WTC11 (cell line): ENCODE measurements at regions not wholly inside any gene's neighbourhood (a gene's known extent, or its start where the extent isn't known, plus 50 kb on each side); places are given as distances from the start of the nearest gene placed in this dataset.

Experiments used
- ATAC-seq: fragments of 200-7000 bp; cut with Tn5 transposase; 2 replicates; pipeline ENCODE4 v1.10.0; 2021; ENCODE audit warnings: mild to moderate bottlenecking, moderate library complexity
- CTCF ChIA-PET: fragments of 300-600 bp; sonication (Branson Sonifier 250); formaldehyde crosslinking; loops from one replicate; lab custom pipeline; 2021; ENCODE audit warnings: antibody characterized with exemption; lab: Charles Lee
- POLR2A ChIA-PET: fragments of 350-600 bp; sonication (Branson Sonifier 250); formaldehyde crosslinking; loops from one replicate; lab custom pipeline; 2021; ENCODE audit warnings: antibody characterized with exemption; lab: Charles Lee
- DNase-seq: peaks from one replicate; pipeline ENCODE4 v3.0.0; 2021; ENCODE audit warnings: low spot score
- H3K27ac Mint-ChIP-seq: 2 replicates; pipeline ENCODE4 v1.8.0; 2021; ENCODE audit warnings: mixed read lengths
- H3K27me3 Mint-ChIP-seq: 2 replicates; pipeline ENCODE4 v1.8.0; 2021; ENCODE audit warnings: low read depth, mild to moderate bottlenecking, moderate library complexity, mixed read lengths
- H3K36me3 Mint-ChIP-seq: 2 replicates; pipeline ENCODE4 v1.8.0; 2021; ENCODE audit warnings: mixed read lengths
- H3K4me1 Mint-ChIP-seq: 2 replicates; pipeline ENCODE4 v1.8.0; 2022; ENCODE audit warnings: mixed read lengths
- H3K4me3 Mint-ChIP-seq: 2 replicates; pipeline ENCODE4 v1.8.0; 2021; ENCODE audit warnings: mild to moderate bottlenecking, moderate library complexity, mixed read lengths
- H3K9me3 Mint-ChIP-seq: 2 replicates; pipeline ENCODE4 v1.8.0; 2021; ENCODE audit warnings: mixed read lengths
- JAZF1 ChIP-seq: fragments of 250-450 bp; sonication (Bioruptor Pico); IDR thresholded peaks from 2 replicates; pipeline ENCODE4 v1.9.0; 2021; ENCODE audit warnings: moderate library complexity, mild to moderate bottlenecking, inconsistent platforms
- MYBL2 ChIP-seq: sonication (generic); formaldehyde crosslinking; IDR thresholded peaks from 2 replicates; pipeline ENCODE4 v1.8.1; 2023; ENCODE audit warnings: mild to moderate bottlenecking, moderate library complexity, missing genetic modification reagents
- NFE2L1 ChIP-seq: sonication (generic); formaldehyde crosslinking; IDR thresholded peaks from 2 replicates; pipeline ENCODE4 v1.8.1; 2023; ENCODE audit warnings: missing genetic modification reagents
- OVOL2 ChIP-seq: fragments of 250-450 bp; sonication (Bioruptor Pico); IDR thresholded peaks from 2 replicates; pipeline ENCODE4 v1.9.0; 2021; ENCODE audit warnings: mild to moderate bottlenecking, borderline replicate concordance
- RORB ChIP-seq: fragments of 250-450 bp; sonication (Bioruptor Pico); IDR thresholded peaks from 2 replicates; pipeline ENCODE4 v1.9.0; 2021; ENCODE audit warnings: mild to moderate bottlenecking
- SMAD4 ChIP-seq: sonication (generic); formaldehyde crosslinking; IDR thresholded peaks from 2 replicates; pipeline ENCODE4 v1.8.0; 2022; ENCODE audit warnings: mild to moderate bottlenecking, missing genetic modification reagents
- SOX15 ChIP-seq: fragments of 250-450 bp; sonication (Bioruptor Pico); IDR thresholded peaks from 2 replicates; pipeline ENCODE4 v1.9.0; 2021; ENCODE audit warnings: mild to moderate bottlenecking
- TCF7 ChIP-seq: sonication (generic); formaldehyde crosslinking; IDR thresholded peaks from 2 replicates; pipeline ENCODE4 v1.8.0; 2022; ENCODE audit warnings: mild to moderate bottlenecking, low read depth, missing genetic modification reagents, moderate library complexity
- TEAD1 ChIP-seq: sonication (generic); formaldehyde crosslinking; IDR thresholded peaks from 2 replicates; pipeline ENCODE4 v1.8.0; 2022; ENCODE audit warnings: mild to moderate bottlenecking, missing genetic modification reagents
- TP53 ChIP-seq: sonication (generic); formaldehyde crosslinking; IDR thresholded peaks from 2 replicates; pipeline ENCODE4 v1.8.1; 2023; ENCODE audit warnings: mild to moderate bottlenecking, missing genetic modification reagents
- ZNF396 ChIP-seq: fragments of 250-450 bp; sonication (Bioruptor Pico); IDR thresholded peaks from 2 replicates; pipeline ENCODE4 v1.8.0; 2021; ENCODE audit warnings: mild to moderate bottlenecking, moderate library complexity, borderline replicate concordance
- TF ChIP-seq, protein P1 (sequence below): fragments of 250-450 bp; sonication (Bioruptor Pico); IDR thresholded peaks from 2 replicates; pipeline ENCODE4 v1.8.0; 2021; ENCODE audit warnings: mild to moderate bottlenecking
- TF ChIP-seq, protein P2 (sequence below): fragments of 250-450 bp; sonication (Bioruptor Pico); IDR thresholded peaks from 2 replicates; pipeline ENCODE4 v1.9.0; 2021; ENCODE audit warnings: mild to moderate bottlenecking
- TF ChIP-seq, protein P3 (sequence below): sonication (generic); formaldehyde crosslinking; conservative IDR thresholded peaks from 2 replicates; pipeline ENCODE4 v1.8.1; 2022; ENCODE audit warnings: mild to moderate bottlenecking, missing genetic modification reagents
- TF ChIP-seq, protein P4 (sequence below): sonication (generic); formaldehyde crosslinking; IDR thresholded peaks from 2 replicates; pipeline ENCODE4 v1.8.0; 2023; ENCODE audit warnings: mild to moderate bottlenecking, missing genetic modification reagents
- TF ChIP-seq, protein P5 (sequence below): sonication (generic); formaldehyde crosslinking; IDR thresholded peaks from 2 replicates; pipeline ENCODE4 v1.8.1; 2023; ENCODE audit warnings: mild to moderate bottlenecking, missing genetic modification reagents
- TF ChIP-seq, protein P6 (sequence below): sonication (generic); formaldehyde crosslinking; IDR thresholded peaks from 2 replicates; pipeline ENCODE4 v1.8.1; 2023; ENCODE audit warnings: mild to moderate bottlenecking, missing genetic modification reagents, moderate library complexity
- TF ChIP-seq, protein P7 (sequence below): sonication (generic); formaldehyde crosslinking; IDR thresholded peaks from 2 replicates; pipeline ENCODE4 v1.8.1; 2022; ENCODE audit warnings: mild to moderate bottlenecking, missing genetic modification reagents, moderate library complexity, borderline replicate concordance
- TF ChIP-seq, protein P8 (sequence below): fragments of 250-450 bp; sonication (Bioruptor Pico); IDR thresholded peaks from 2 replicates; pipeline ENCODE4 v1.9.0; 2021; ENCODE audit warnings: mild to moderate bottlenecking, borderline replicate concordance
- TF ChIP-seq, protein P9 (sequence below): sonication (generic); formaldehyde crosslinking; IDR thresholded peaks from 2 replicates; pipeline ENCODE4 v1.8.1; 2022; ENCODE audit warnings: low read depth, mild to moderate bottlenecking, moderate library complexity, missing genetic modification reagents, borderline replicate concordance

DNA sequence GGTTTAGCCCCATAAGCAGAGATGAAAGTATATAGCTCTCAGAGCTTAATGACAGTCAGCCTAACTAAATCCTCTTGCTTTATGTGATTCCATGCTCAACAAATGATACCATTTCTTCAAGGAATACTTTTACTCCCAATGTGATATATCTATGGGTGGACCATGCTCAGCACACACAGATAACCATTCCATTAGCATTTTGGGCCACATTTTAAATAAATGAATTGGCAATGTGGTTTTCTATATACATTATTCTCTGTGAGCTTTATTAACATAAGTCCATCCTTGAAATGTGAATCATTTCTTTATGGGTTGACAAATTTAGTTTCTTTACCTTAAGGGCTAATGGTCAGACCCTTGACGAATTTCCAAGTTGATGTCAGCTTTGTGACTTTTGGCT is 329.3 kb upstream of the CITED2 start (continued):
- TF ChIP-seq, protein P1, sequence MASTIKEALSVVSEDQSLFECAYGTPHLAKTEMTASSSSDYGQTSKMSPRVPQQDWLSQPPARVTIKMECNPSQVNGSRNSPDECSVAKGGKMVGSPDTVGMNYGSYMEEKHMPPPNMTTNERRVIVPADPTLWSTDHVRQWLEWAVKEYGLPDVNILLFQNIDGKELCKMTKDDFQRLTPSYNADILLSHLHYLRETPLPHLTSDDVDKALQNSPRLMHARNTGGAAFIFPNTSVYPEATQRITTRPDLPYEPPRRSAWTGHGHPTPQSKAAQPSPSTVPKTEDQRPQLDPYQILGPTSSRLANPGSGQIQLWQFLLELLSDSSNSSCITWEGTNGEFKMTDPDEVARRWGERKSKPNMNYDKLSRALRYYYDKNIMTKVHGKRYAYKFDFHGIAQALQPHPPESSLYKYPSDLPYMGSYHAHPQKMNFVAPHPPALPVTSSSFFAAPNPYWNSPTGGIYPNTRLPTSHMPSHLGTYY (CRISPR knock-in tag) = no peak
- TF ChIP-seq, protein P2, sequence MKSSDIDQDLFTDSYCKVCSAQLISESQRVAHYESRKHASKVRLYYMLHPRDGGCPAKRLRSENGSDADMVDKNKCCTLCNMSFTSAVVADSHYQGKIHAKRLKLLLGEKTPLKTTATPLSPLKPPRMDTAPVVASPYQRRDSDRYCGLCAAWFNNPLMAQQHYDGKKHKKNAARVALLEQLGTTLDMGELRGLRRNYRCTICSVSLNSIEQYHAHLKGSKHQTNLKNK (CRISPR knock-in tag) = no peak
- TF ChIP-seq, protein P3, sequence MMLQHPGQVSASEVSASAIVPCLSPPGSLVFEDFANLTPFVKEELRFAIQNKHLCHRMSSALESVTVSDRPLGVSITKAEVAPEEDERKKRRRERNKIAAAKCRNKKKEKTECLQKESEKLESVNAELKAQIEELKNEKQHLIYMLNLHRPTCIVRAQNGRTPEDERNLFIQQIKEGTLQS = no peak
- TF ChIP-seq OVOL2 (no peak), MYBL2 (CRISPR knock-in tag) (no peak), SOX15 (no peak), TEAD1 (CRISPR knock-in tag) (no peak)
- TF ChIP-seq, protein P4, sequence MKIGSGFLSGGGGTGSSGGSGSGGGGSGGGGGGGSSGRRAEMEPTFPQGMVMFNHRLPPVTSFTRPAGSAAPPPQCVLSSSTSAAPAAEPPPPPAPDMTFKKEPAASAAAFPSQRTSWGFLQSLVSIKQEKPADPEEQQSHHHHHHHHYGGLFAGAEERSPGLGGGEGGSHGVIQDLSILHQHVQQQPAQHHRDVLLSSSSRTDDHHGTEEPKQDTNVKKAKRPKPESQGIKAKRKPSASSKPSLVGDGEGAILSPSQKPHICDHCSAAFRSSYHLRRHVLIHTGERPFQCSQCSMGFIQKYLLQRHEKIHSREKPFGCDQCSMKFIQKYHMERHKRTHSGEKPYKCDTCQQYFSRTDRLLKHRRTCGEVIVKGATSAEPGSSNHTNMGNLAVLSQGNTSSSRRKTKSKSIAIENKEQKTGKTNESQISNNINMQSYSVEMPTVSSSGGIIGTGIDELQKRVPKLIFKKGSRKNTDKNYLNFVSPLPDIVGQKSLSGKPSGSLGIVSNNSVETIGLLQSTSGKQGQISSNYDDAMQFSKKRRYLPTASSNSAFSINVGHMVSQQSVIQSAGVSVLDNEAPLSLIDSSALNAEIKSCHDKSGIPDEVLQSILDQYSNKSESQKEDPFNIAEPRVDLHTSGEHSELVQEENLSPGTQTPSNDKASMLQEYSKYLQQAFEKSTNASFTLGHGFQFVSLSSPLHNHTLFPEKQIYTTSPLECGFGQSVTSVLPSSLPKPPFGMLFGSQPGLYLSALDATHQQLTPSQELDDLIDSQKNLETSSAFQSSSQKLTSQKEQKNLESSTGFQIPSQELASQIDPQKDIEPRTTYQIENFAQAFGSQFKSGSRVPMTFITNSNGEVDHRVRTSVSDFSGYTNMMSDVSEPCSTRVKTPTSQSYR (CRISPR knock-in tag) = no peak
- TF ChIP-seq, protein P5, sequence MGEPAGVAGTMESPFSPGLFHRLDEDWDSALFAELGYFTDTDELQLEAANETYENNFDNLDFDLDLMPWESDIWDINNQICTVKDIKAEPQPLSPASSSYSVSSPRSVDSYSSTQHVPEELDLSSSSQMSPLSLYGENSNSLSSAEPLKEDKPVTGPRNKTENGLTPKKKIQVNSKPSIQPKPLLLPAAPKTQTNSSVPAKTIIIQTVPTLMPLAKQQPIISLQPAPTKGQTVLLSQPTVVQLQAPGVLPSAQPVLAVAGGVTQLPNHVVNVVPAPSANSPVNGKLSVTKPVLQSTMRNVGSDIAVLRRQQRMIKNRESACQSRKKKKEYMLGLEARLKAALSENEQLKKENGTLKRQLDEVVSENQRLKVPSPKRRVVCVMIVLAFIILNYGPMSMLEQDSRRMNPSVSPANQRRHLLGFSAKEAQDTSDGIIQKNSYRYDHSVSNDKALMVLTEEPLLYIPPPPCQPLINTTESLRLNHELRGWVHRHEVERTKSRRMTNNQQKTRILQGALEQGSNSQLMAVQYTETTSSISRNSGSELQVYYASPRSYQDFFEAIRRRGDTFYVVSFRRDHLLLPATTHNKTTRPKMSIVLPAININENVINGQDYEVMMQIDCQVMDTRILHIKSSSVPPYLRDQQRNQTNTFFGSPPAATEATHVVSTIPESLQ = no peak

DNA sequence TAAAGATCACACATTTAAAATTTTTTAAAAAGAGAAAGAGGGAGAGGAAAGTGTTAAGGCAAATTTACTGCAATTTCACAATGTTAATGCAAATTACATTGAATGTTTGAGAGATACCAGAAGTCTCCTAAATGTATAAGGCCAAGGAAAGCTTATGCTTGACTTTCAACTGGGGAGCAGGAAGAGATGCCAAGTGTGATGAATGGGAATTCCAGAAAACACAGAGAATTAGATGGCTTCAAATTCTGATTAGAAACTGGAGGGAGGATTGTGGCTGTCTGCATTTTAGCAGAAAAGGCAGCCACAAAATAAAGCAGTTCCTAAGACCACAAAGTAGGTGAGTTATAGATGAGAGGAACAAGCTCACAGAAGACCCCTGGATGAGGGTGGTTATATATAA is 328.3 kb upstream of the CITED2 start:
- ATAC-seq (no peak), DNase-seq (no peak)
- ChIA-PET POLR2A (no interaction called here), CTCF (no interaction called here)
- no peak overlapping the region for H3K4me3 Mint-ChIP-seq
- no peaks in the 10 kb centered on the region for H3K4me1 Mint-ChIP-seq
- H3K27me3 Mint-ChIP-seq = no peaks in the 10 kb centered on the region
- H3K9me3 Mint-ChIP-seq = peaks cover 18% of the 10 kb centered on the region
- peaks cover 4% of the 10 kb centered on the region for H3K36me3 Mint-ChIP-seq
- H3K27ac Mint-ChIP-seq = no peak overlapping the region
- TF ChIP-seq TCF7 (no peak), ZNF396 (no peak), RORB (CRISPR knock-in tag) (no peak), JAZF1 (no peak), TP53 (no peak), SMAD4 (CRISPR knock-in tag) (no peak), NFE2L1 (CRISPR knock-in tag) (no peak)
- TF ChIP-seq, protein P6, sequence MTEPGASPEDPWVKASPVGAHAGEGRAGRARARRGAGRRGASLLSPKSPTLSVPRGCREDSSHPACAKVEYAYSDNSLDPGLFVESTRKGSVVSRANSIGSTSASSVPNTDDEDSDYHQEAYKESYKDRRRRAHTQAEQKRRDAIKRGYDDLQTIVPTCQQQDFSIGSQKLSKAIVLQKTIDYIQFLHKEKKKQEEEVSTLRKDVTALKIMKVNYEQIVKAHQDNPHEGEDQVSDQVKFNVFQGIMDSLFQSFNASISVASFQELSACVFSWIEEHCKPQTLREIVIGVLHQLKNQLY (CRISPR knock-in tag) = no peak
- TF ChIP-seq, protein P7, sequence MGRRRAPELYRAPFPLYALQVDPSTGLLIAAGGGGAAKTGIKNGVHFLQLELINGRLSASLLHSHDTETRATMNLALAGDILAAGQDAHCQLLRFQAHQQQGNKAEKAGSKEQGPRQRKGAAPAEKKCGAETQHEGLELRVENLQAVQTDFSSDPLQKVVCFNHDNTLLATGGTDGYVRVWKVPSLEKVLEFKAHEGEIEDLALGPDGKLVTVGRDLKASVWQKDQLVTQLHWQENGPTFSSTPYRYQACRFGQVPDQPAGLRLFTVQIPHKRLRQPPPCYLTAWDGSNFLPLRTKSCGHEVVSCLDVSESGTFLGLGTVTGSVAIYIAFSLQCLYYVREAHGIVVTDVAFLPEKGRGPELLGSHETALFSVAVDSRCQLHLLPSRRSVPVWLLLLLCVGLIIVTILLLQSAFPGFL (CRISPR knock-in tag) = no peak
- TF ChIP-seq, protein P8, sequence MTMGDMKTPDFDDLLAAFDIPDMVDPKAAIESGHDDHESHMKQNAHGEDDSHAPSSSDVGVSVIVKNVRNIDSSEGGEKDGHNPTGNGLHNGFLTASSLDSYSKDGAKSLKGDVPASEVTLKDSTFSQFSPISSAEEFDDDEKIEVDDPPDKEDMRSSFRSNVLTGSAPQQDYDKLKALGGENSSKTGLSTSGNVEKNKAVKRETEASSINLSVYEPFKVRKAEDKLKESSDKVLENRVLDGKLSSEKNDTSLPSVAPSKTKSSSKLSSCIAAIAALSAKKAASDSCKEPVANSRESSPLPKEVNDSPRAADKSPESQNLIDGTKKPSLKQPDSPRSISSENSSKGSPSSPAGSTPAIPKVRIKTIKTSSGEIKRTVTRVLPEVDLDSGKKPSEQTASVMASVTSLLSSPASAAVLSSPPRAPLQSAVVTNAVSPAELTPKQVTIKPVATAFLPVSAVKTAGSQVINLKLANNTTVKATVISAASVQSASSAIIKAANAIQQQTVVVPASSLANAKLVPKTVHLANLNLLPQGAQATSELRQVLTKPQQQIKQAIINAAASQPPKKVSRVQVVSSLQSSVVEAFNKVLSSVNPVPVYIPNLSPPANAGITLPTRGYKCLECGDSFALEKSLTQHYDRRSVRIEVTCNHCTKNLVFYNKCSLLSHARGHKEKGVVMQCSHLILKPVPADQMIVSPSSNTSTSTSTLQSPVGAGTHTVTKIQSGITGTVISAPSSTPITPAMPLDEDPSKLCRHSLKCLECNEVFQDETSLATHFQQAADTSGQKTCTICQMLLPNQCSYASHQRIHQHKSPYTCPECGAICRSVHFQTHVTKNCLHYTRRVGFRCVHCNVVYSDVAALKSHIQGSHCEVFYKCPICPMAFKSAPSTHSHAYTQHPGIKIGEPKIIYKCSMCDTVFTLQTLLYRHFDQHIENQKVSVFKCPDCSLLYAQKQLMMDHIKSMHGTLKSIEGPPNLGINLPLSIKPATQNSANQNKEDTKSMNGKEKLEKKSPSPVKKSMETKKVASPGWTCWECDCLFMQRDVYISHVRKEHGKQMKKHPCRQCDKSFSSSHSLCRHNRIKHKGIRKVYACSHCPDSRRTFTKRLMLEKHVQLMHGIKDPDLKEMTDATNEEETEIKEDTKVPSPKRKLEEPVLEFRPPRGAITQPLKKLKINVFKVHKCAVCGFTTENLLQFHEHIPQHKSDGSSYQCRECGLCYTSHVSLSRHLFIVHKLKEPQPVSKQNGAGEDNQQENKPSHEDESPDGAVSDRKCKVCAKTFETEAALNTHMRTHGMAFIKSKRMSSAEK (CRISPR knock-in tag) = no peak
- TF ChIP-seq, protein P9, sequence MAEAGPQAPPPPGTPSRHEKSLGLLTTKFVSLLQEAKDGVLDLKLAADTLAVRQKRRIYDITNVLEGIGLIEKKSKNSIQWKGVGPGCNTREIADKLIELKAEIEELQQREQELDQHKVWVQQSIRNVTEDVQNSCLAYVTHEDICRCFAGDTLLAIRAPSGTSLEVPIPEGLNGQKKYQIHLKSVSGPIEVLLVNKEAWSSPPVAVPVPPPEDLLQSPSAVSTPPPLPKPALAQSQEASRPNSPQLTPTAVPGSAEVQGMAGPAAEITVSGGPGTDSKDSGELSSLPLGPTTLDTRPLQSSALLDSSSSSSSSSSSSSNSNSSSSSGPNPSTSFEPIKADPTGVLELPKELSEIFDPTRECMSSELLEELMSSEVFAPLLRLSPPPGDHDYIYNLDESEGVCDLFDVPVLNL = no peak
